NOMO-1 treated with dmso at 0.1 percent for 144 hours (cell line): ENCODE measurements at regions not wholly inside any gene's neighbourhood (a gene's known extent, or its start where the extent isn't known, plus 50 kb on each side); places are given as distances from the start of the nearest gene placed in this dataset.
"Not testable (repeated sequence)": the region's sequence is repeated elsewhere in the genome, so short reads cannot be mapped to it uniquely, and the experiment has no call there.

Experiments used
- DNase-seq: peaks from one replicate; lab custom pipeline; 2025; ENCODE audit not compliant: unreplicated experiment; lab: John Stamatoyannopoulos, UW

DNA sequence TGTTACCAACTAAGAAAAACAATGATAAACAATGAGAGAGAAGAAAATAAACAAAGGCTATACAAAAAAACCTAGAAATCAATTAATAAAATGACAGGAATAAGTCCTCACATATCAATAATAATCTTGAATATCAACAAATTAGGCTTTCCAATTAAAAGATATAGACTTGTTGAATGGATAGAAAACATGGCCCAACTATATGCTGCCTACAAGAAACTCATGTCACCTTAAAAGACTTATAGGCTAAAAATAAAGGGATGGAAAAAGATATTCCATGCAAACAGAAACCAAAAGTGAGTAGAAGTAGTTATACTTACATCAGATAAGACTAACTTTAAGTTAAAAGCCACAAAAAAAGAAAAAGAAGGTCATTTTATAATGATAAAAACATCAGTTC lies 183.9 kb downstream of the MYRFL start:
- no peak for DNase-seq

DNA sequence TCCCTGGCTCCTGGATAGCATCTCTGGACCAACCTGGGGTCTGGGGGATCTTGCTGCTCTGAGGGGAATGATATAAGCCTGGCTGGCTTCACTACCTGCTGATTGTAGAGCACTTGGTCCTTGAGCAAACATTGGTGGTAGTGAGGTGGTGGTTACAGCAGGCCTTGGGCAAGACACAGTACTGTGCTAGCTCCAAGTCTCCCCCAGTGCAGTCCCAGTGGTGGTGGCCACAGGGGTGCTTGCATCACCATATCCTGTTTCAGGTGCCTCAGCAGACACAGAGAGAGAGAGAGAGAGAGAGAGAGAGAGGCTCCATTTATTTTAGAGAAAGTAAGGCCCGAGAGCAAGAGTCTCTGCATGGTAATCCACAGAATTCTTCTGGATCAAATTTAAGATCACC lies 186.3 kb downstream of the MYRFL start:
- DNase-seq, result no peak

DNA sequence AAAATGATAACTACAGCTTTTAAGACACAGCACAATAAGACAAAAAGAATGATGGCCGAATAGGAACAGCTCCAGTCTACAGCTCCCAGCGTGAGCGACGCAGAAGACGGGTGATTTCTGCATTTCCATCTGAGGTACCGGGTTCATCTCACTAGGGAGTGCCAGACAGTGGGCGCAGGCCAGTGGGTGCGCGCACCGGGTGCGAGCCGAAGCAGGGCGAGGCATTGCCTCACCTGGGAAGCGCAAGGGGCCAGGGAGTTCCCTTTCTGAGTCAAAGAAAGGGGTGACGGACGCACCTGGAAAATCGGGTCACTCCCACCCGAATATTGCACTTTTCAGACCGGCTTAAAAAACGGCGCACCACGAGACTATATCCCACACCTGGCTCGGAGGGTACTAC lies 188.0 kb downstream of the MYRFL start:
- DNase-seq, result not testable (repeated sequence)

DNA sequence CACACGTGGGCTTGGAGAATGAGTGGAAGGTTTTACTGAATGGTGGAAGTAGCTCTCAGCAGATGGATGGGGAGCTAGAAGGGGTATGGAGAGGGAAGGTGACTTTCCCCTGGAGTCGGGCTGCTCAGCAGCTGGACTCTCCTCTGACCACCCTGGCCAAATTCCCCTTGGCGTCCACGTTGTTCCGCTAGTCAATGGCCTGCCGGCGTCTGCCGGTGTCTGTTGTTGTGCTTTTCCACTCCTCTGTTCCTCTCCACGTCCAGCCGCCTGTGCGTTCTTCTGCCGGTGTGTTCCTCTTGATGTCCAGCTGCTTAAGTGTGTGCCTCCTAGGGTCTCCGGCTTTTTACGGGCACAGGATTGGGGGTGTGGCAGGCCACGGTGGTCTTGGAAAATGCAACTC lies 203.5 kb downstream of the MYRFL start:
- no peak for DNase-seq

DNA sequence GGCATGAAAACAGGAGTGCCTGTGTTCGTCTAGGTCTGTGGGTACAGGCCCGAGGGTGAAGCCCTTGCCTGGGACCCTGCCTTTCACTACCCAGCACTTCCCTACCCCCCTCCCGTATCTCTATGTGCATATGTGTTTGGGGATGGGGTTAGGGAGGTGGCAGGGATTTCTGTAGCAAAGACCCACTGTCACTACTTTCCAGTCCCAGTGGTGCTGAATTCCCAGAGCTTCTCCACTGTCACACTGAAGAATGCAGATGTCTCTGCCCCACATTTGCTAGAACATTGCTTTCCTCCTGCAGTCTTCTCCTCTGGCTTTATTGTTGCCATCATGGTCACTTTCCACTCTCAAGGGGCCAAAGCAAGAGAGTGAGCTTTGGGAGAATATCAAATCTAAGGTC lies 203.9 kb downstream of the MYRFL start:
- DNase-seq, result no peak

DNA sequence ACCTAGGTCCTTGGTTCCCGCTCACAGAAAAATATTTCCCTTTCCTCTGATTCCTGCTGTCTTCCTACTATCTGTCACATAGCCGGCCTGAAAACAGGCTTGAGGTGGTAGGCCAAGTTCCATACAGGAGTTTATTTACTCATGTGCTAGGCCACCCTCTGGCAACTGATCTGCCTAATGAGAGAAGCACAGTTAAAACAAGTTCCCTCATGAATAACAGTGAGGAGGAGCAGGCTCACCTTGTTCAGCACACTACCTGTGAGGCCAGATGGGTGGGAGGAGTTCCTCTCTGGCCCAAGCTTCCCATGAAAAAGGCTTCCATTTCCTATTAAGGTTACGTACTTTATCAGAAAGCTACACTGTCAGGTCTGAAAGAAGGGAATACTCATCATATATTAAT lies 206.0 kb downstream of the MYRFL start:
- DNase-seq, result no peak

DNA sequence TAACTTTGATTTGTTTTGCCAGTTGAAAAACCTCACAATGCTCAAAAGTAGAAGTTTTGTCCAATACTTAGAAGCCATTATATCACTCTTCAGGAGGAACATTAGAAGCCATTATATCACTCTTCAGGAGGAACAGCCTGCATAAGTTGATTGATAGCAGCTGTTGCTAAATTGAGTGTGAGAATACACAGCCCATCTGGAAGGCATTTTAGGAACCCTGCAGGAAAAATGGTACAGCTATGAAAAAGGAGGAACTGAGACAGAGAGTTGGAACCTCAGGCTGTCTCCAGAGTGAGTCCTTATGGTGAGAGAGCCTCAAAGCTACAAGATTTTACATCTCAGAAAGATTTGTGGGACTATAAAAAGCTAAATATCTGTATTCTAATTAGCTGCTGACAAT lies 207.0 kb downstream of the MYRFL start:
- DNase-seq, result no peak

DNA sequence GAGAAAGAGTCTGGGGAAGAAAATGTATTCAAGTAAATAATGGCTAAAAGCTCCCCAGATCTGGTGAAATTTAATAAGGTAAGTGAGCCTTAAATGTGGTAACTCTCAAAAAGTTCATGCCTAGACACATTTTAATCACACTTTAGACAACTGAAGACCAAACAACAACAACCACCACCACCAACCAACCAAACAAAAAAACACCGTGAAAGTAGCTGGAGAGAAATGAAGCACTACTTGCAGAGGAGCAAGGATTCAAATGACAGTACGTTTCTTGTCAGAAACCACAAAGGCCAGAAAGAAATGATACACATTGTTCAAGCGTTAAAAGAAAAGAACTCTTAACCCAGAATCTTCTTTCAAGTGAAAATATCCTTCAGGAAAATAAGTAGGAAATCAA lies 208.3 kb downstream of the MYRFL start:
- DNase-seq, result no peak

DNA sequence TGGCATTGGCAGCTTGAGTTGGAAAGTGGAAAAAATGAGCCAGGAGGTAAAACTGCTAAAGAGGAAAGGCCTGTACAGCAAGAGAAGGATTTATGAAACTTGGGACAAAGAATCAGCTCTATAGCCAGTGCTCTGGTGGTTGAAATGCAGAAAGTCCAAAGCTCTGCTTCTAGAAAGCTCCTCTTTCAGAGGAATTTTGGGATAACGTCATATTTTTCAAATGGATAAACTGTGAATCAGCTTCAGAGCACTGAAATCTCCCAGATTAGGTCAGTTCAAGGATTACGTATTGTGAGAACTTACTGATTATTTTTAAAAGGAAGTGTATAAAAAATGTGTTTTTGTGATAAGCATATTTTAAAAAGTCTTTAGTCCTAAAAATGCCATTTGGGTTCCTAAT lies 203.1 kb upstream of the CNOT2 start:
- no peak for DNase-seq

DNA sequence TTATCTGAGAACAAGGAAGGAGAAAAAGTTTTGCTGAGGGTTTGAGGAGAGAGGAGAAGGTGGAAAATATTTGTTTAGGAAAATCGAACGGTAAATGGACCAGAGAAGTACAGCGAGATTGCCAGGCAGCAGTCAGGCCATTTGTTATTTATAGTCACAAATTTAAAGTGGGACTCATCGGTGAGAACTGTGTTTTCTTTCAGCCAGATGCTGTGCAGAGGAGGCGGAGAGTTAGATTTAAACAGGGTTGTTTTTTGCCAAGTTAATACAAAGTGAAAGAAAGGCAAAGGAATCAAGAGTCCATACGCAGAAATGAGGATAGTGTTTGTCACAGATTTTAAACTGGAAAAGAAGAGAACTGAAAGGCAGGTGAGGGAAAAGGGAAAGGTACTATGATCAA lies 200.6 kb upstream of the CNOT2 start:
- DNase-seq, result no peak

DNA sequence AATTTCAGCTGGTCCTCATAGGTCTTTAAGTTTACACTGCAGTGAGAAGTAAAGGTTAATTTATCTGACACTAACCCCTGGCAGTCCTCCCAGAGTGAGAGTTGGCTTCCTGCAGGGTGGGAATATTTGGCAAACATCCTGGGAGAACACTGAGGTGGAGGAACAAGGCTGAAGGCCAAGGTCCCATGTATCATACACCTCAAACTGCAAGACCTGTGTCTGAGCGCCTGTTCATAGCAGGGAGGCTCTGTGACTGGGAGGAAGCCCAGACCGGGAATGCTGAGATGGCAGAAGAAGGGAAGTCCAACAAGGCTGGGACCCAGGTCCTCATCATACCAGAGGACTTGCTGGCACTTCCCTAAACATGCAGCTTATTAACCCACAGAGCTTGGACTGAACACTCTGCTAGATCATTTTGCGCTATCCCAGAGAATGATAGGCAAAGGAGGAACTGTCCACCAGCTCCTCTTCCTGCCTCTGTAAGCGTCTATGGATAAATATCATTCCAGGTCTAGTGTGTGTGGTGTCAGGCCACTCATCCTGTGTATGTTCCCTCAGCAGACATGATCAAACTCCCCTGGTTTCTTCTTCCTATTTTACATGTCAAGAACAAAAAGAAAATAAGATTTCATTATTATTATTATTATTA lies 199.6 kb upstream of the CNOT2 start:
- no peak for DNase-seq

DNA sequence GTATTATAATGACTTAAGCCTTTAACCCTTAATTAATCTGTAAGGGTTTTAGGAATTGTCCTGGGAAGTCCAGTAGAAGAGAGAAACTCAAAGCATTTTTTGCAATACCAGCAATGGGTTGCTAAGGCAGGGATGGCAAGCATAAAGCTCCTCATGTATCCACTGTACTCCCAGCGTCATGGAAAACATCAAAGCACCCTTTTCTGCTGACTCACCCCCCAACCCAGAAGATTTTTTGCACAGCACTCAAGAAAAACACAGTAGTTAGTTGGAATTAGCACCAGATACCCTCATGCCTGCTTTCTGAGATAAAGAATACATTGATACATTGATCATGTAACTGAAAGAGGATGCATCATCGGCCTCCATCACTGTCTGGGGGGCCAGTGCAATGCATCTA lies 199.1 kb upstream of the CNOT2 start:
- DNase-seq, result no peak

DNA sequence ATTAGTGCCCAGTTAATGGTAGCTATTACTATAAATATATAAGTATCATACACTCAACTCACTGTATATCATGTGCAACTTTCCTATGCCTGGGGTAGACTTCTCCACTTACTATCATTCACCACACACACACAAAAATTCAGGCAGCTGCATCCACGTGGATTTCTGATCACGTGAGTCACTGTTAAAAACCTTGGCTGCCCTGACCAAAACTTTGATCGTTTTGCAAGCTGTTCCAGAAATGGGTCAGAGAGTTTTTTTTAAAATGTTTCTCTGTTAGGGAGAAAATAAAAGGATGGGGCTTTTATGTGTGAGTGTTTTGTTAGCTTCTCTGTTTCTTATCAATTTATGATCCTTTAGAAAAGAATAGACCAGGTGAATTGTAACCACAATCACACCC lies 198.2 kb upstream of the CNOT2 start:
- no peak for DNase-seq

DNA sequence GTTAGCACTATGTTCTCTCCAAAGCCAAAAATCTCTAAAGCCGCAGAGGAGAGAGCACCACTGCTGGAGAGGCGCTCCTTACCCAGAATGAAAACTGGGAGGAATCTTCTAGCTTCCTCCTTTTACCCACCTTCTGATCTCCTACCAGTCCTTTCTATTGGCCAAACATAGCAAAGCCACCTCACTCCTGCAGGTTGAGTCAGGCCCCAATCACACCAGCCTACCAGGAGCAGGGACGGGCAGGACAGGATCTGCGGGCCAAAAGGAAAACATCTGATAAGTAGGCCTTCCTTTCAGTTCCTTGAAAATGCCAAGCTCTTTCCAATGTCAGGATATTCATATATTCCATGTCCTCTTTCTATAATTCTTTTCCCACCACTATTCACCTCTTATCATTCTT lies 197.7 kb upstream of the CNOT2 start:
- no peak for DNase-seq

DNA sequence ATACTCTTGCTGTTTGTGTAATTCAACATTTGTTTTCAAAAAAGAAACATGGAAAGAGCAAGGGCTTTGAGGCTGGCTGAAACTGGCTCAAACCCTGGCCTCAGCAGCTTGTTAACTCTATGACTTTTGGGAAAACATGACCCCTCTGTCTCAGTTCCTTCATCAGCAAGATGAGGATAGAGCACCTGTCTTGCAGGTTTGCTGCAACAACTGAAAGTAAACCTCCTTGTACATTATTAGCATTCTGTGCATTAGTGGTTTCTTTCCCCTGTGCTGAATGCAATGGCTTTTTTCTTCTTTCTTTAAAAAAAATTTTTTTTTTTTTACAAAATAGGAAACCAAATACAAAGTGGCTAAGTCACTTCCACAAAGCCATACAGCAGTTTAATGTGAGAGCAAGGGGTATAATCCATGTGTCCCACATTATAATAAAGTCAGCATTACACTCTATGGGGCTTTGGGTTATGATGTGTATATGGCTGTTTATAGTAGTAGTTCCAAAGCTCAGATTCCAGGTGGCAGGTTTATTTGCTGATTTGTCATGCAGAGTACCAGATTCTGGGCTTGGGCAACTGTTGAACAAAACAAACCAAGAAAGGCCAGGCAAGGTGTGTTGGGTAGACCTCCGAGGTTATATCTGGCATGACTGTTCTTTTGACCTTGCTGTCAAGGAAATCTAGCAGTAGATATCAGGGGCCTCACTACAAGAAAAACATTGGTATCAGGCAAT lies 194.5 kb upstream of the CNOT2 start:
- no peak for DNase-seq

DNA sequence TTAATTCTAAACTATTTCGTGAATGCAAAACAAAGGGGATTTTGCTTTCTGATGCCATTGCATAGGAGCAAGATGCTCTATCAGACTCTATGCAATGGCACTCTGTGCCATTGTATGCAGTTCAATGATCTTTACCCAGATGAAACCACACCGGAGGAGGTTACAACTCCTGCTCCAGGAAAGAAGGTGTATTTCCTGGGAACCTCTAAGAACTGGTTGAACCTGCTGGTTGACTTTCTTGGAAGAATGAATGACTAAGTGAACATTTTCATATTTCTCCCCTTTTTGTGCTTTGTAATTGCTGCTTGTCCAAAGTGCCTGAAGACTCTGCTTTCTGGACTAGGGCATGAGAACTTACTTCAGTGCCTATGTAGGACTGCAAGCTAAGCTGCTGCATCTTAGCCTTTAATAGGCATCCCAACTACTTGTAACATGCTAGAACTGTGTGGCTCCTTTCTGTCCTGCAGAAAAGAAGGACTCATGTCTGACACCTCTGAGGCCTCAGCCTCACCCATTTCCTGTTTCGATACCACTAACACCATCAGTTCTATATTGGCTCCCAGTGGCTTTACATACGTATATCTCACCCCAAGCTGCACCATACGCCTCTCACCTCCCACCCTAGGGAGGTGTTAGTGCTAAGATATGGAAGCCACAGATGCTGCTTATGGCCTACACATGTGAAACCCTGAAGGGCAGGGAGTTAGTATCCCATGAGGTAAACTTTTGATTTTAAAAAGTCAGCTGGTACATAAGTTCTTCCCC lies 193.5 kb upstream of the CNOT2 start:
- DNase-seq, result peak; percentile 44

DNA sequence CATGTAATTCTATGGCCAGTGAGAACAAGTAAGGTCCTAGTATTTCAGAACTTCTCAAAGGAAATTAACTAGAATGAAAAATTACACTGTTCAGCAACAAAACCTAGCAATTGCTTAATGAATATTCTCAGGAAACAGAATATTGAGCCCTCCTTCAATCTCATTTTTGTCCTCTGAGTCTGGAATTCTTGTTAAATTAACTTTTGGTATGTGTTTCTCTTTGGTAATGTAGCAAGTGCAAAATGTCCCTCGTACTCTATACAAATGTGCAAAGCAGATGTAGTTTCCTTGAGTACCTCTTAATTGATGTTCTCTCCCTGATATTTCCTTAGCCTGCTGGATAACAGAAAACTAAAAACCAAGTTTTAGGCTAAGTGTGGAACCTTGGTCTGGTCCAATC lies 190.8 kb upstream of the CNOT2 start:
- no peak for DNase-seq

DNA sequence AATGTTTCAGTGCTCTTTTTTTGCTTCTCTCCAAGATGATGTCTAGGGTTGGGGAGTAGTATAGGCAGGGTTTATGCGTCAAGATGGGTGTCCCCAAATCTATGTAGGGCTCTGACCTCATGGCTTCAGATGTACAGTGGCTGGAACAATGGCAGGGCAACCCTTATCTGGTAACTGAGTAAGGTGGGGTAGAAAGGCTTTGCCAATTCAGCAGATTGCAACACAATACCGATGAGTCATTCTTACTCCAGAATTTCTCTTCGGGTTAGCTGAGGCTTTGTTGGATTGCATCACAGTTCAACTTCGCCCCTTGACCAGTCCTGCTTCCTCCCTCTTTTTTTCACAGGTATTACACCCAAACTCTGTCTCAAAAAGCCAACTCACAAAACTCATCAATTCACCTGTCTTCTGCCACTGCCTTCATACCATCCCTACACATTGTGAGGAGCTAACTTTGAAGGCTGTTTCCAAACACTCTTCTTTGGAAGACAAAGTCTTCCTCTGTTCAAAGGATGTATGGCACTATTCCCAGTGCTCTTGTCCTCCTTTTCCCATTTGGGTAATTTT lies 190.2 kb upstream of the CNOT2 start:
- peak; percentile 61 for DNase-seq

DNA sequence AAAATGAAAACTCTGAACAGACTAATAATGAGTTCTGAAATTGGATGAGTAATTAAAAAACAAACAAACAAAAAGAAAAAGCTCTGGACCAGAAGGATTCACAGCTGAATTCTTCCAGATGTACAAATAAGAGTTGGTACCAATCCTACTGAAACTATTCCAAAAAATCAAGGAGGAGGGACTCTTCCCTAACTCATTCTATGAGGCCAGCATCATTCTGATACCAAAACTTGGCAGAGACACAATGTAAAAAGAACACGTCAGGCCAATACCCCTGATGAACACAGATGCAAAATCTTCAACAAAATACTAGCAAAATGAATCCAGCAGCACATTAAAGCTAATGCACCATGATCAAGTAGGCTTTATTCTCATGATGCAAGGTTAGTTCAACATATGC lies 183.9 kb upstream of the CNOT2 start:
- DNase-seq, result no peak

DNA sequence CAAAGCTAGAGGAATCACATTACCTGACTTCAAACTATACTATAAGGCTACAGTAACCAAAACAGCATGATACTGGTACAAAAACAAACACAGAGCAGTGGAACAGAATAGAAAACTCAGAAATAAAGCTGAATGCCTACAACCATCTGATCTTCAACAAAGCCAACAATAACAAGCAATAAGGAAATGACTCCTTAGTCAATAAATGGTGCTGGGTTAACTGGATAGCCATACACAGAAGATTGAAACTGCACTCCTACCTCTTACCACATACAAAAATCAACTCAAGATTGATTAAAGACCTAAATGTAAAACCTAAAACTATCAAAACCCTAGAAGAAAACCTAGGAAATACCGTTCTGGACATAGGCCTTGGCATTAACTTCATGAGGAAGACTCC lies 182.6 kb upstream of the CNOT2 start:
- no peak for DNase-seq

DNA sequence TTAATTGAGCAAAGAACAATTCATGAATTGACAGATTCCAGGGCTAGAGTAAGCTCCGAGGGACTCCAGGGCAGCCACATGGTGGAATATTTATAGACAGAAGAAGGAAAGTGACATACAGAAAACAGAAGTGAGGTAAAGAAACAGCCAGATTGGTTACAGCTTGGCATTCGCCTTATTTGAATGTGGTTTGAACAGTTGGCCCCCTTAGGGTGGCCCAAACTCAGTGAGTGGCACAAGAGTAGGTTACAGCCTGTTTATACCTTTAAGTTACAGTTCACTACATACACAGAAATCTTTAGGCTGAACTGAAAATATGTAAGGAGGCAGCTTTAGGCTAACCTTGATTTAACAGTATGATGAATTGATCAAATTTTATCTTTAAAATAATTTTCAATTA lies 174.5 kb upstream of the CNOT2 start:
- peak; percentile 36 for DNase-seq
